Skin of body (tissue), 1 donor: ENCODE measurements at regions not wholly inside any gene's neighbourhood (a gene's known extent, or its start where the extent isn't known, plus 50 kb on each side); places are given as distances from the start of the nearest gene placed in this dataset.

Experiments
- DNase-seq: peaks from one replicate; lab custom pipeline; 2025; lab: John Stamatoyannopoulos, UW

DNA sequence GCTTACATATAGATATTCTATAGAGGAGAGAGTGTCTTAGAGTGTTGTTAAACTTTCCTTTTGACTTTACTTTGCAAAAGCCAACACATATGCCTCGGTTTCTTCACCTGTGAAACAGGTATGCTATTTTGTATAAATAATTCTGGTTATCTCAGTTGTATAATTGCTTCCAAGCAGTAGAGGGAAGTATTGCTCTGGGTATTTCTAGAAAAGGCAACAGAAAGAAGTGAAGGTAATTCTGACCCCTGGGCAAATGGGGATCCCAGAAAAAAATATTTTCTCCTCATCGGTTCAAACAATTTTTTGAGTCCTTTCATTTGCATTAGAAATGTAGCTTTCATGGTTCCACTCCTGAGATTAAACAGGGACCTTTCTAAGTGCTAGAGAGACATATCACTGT lies 216.5 kb upstream of the SEMA6D start:
- DNase-seq, result no peak

DNA sequence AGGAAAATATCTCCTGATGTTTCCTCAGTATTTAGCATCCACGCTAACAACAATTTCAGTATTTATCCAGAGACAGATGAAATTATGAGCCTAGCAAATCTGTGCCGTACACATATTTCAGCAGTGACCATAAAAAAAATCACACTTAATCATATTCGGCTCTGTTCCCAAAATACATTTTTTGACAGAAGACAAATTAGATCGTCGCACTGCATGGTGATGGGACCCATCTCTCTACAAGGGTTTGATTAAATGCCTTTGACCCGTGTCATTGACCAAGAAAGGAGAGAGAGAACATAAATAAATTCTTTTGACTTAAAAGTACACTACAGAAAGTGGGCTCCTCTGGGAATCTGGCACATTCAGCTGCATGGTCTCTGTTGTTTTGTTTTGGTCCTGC lies 215.3 kb upstream of the SEMA6D start:
- no peak for DNase-seq

DNA sequence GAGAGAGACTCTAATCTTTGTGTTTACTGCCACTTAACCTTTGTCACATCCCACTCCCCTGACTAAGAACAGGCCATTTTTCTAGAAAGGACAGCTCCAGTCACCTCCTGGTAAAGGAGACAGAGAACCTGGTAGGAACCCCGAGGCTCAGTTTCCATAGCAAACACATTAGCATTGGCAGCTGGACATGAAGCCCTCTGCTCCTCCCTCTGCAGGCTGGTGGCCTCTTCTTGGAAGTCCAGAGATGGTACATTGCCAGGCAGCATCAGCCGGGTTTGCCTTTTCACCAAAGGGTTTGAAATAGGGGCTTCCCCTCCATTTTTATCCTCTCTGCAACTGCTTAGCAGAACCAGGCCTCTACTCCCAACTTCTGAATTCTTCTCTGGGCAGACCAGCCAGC lies 213.4 kb upstream of the SEMA6D start:
- no peak for DNase-seq

DNA sequence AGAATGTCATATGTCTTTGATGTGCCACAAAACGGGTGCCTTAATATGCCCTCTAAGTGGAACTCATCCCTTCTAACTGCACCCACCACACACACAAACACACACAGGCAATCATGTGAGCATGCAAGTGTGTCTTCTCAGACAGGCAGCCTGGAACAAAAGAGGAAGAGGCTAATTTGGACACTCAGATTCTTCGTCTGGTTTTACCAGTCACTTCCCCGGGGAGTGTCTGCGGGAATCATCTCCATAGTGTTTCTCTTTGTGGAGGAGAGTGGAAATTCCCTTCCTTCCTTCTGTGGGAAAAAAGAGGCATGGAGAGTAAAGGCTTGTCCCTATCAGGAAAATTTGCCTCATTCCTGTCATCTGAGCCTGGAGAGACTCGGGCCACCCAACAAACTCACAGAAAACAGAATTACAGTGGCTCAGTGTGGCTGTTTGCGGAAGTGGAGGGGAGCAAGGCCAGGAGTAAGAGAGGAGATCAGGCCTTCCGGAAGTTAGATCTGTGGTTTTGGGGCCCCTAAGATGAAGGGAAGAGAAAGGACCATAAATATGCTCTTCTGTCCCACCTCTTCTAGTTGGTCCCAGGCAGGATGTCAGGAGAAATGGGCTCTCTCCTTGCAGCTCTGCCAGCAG lies 212.6 kb upstream of the SEMA6D start:
- DNase-seq, result no peak

DNA sequence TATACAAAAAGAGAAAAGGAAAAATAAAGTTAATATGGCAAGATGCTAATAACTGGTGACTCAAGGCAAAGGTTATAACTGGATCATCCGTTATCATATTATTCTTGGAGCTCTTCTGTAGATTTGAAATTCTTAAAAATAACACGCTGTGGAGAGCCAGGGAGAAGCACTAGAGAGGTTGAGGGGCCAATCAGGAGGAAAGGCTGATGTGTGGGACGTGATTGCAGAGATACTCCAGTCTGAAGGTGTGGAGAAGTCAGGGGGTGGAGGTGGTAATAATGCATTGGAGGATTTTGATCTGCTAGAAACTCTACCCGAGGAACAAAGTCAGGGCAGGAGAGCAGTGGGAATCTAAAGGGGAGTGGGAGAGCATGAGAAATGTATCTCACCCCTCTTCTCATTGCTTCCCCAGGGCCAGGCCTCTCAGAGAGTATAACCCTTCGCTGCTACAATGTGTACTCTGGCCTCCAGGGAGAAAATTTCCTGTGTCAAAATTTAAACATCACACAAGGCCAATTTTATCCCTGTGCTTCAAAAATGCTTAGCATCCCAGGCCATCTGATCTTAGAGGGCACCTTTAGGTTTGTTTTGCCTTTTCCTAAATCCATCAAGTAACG lies 211.5 kb upstream of the SEMA6D start:
- DNase-seq, result no peak

DNA sequence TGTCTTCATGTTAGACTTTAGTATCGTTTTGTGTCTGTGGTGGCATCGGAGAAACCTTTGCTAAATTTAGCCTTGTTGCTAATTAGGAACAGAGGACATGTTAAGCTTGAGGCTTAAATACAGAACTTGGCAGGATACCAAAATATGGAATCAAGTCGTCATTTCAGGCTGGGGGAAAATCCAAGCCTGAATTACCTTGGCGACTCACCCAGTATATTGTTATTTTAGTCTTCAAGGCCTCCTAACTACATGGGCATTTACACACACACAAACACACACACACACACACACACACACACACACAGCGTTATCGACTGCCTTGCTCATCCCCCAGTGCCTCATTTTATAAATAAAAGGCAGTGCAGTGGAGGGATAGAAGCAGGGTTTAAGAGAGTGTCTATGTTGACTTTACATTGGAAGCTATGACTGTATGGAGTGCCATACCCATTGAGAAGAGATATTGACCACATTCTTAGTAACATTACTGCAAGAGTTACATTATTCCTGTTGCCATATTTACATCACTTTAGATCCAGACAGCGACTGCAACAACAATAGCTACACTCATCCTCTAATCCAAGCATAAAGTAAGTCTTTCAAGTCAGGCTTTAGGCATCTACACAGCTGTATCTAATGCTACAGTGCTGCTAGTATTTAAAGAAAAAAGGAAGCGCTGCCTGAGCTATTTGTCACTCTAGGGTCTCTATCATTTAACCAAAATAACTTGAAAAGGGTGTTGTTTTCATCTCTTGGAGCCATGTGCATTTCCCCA lies 210.8 kb upstream of the SEMA6D start:
- DNase-seq, result peak; percentile 79

DNA sequence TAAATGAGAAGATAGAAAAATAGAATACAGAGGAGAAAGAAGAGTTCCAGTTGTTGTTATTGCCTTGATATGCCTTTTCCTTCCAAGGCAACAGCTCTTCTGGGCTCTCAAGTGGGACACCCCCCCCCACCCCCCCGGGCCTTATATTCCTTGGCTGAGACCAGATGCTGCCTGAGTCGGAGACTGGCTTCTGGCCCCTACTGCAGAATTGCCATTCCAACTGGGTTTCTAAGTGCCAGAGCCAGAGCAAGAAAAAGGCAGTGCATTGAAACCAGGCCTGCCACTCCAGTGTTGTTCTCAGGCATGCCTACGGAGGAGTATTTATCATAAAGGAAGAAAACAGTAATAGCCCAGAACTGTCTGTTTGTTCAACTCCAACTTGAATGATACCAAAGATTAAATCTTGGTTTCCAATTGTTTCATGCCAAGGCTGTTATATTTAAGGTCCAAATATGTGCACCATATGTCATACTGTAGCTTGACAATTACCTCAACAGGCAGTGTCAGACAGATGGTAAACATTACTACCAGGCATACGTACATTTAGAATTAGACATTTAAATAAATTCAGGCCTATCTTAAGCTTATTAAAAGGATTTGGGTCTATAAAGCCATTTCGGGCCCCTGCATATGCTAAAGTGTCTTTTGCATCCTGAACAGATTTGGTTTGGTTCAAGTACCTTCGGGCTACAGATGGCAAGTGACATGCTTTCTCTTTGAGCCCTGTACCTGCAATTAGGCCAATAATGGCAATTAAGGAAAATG lies 209.9 kb upstream of the SEMA6D start:
- DNase-seq, result peak; percentile 71

DNA sequence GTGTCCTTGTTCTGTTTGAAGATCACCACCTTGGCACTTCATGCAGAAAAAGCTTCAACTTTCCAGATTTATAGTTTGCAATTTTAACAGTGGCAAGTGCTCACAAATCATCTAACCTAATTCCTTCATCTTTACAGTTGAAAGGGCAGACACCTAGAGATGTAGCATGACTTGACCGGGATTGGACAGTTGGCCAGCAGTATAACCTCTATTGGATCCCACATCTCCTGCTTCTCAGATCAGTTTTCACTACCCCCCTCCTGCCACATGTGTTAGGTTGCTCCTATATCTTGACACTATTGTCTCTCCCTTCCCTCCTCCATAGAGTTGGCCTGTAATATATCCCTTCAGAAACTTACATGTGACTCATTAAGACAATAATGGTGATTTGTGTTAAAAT lies 206.0 kb upstream of the SEMA6D start:
- DNase-seq, result no peak

DNA sequence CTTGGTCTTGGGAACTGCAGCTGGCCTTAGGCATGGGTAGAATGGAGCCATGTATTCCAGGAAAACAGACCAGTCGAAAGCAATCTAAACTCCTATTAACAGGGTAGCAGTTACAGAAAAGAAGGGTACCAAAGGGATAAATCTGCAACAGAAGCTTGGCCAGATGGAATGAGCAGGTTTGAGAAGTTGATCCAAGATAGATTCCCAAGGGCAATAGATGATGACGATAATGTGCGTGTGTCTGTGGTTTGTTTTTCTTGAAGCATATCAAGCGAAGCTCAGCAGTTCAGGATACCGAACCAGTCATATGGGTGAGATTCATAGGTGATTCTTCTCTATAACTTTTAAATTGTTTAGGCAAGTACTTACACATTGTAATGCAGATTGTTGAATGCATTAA lies 203.8 kb upstream of the SEMA6D start:
- no peak for DNase-seq

DNA sequence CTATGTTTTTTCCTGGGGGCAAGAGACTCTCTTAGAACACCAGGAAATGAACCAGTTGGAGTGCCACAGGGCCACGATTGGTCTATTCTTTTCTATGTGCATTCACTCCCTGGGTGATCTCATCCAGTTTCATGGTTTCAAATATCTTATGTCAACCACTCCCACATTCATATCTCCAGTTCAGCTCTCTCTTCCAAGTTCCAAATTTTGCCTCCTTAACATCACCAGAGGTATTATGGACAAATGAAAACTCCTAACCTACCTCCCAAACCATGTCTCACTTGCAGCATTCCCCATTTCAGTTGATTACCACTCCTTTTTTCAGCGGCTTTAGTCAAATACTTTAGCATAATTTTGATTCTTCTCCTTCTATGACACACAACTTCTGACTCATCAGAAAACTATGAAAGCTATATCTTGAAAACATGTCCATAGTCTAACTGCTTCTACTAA lies 203.1 kb upstream of the SEMA6D start:
- no peak for DNase-seq

DNA sequence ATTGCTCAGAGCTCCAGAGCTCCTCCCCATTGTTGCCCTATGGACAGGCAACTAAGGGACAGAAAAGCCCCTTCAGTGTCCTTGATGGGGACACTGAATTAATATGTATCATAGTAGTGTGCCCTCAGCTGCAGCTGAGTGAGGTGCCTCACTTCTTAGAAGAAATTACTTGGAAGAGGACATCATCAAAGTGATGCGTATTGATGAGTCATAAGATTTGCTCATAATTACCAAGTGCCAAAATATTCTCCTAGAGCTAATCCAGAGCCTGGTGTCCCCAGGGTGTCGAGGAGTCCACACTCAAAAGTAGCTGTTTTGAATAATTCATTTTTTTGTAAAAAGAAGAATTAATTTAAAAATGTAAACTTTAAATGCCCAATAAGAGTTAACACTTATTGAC lies 200.7 kb upstream of the SEMA6D start:
- no peak for DNase-seq

DNA sequence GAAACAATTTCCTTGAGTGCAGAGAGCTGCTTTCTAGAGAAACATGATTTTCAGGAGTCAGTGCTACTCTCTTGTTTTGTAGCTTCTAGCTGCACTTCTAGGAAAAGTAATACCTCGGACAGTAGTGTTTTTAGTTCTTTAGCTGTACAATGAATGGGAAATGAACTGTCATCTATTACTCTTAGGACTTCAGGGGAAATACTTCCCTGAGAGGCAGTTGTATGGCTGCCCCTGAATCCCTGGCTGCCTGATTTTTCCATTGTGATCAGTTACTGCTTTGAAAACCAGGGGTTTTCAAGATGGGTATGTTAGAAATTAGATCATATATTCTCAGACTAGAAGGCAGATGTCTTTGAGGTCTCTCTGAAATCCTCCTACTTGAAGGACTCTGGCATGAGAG lies 200.3 kb upstream of the SEMA6D start:
- DNase-seq, result no peak

DNA sequence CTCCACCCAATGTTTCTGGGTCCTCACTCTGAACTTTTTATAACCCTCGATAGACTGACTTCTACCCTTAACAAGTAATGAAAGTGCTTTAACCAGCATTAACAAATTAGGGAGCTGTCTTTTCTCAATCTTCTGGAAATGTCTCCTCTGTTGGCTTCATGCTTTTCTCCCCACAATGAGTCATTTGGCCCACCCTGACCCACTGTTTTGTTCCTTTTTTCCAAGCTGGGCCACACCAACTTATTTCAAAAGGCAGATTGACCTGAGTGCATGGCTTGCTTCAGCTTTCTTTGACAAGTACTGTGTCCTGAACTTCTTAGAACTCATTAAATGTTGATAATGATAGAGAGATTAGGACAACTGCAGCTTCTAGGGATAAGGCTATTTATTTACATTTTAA lies 199.6 kb upstream of the SEMA6D start:
- DNase-seq, result no peak

DNA sequence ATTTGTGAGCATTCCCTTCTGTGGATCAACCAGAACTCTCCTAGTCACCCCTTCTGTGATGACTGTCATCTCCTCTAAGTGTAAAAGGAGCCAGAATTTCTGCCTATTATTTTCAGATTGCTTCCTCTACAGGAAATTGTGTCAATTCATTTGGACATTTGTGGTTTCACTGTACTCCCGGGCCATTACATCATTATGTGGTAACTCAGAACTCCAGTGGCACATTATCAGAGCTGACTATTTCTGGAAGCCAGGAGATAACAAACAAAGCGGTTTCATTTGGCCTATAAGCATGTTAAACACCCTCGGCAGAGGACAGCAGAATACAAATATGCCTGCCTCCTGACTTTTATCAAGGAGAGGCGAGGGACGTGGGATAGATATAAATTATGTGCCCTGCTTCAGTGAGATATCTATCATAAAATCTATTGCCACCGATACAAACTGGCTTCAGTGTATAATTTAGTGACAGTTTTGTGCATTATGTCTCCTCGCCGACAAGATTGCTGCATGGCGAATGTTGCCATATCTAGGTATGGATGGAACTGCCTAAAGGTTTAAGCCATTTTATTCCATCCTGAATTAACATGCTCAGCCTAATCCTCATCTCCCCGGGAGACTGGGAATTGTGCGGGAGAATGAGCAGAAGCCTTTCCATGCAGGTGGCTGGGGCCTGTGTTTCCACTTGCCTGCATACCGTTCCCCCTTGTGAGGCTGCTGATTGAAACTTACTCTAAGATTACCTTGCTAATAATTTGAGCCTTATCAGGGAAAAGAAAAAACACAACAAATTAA lies 193.4 kb upstream of the SEMA6D start:
- DNase-seq, result no peak

DNA sequence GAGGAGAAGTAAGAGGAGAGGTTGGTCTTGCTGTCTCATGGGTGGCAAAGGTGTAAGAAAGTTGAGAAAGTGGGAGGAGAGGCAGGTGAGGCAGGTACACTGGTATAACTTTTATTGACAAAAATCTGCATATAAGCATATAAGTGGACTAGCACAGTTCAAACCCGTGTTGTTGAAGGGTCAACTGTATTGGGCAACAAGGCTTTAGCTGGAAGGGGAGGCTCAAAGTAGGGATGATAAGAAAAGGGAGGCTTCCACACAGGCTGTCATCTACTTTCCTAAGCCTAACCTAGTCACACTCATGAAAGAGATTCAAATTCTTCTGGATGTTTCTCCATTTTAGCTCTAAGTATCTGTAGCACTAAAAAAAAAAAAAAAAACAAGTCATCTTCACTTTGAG lies 188.1 kb upstream of the SEMA6D start:
- no peak for DNase-seq

DNA sequence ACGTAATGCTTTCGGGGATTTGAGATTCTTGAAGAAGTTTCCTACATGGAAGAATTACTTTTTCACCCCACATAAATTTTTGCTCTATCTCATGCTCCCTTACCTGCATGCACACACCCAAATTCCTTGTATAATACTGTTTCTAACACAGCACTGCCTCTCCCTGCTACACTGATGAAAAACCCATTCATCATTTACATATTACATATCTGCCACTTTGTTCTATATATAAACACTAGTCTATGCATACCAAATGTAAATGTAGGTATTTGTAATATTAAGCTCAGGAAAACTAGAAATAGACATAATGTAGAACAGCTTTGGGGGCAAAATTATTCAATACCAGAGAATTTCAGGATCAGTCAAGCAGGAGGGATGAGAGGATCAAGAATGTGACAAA lies 182.6 kb upstream of the SEMA6D start:
- DNase-seq, result no peak

DNA sequence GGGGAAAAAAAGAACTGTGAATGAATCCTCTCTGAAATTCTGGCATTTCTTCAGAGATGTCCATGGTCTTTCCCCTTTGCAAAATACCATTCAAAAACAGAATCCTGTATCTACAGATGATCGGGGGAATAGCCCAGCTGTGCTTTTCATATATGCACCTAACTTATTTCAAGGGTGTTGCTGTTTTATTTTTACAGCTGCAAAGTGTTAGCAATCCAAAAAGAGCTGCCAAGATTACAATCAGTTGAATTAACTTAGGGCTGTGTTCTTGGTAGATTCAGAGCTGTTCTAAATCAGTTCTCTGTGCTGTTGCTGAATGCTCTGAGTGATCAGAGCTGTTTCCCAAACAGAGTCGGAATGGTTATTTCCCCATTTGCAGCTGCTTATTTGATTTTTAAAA lies 175.7 kb upstream of the SEMA6D start:
- DNase-seq, result no peak

DNA sequence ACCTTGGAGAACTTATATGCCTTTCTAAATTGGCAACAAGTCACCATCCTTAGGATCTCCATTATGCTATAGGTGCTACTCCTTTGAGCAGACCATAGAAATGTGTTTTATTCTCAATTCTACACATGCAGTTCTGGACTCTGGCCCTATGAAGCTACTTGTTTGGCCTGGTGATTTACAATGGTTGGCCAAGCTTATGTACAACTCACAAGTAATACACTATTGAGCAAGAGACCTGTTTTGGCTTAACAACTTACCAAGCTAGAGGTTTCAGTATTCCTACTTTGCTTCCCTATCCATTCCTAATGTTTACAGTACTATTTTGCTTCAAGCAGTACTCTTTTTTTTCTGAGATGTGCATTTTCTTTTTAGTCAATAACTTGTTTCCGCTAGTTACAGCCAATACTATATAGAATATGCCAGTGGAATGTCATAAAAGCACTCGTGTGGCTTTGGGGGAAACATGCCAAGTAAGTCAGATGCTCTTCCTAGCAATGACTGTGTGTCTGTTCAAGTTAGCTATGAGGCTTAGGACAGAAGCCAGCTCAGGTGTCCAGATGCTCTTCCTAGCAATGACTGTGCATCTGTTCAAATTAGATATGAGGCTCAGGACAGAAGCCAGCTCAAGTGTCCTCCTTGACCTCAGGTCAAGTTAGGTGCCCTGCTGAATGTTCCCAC lies 174.9 kb upstream of the SEMA6D start:
- DNase-seq, result peak; percentile 58

DNA sequence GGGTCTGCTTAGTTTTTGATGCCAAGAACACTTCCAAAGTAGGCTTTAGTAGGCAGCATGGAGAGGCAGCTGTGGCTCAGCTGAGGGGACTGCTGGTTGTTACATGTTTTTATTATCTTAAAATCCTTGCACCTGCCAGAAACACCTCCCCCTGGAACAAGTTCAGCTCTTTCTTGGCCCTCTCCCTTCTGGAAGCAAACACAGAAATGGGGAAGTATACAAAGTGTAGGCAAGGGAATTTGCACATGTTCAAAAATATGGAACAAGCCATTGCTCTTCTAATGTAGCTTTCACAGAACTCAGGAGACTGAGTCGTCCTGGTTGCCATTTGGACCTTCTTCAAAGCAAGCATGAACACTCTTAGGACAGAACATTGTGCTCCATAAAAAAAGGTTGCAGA lies 169.1 kb upstream of the SEMA6D start:
- peak; percentile 57 for DNase-seq

DNA sequence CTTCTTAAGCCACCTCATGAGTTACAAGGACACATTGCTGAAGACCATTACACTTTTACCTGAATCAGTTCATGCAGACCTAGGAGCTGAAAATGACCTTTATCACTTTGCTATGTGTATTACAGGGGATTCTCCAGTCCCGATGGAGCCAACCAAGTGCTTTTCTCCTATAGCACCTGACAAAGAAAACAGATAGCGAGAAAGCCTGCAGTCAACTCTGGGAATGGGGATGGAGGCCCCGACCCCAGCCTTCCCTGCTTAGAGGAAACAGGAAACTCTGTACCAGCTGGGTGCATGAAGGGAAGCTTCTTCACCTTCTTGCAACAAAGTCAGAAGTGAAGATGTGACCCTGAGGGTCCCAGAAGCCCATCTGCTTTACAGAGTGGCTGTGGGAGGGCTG lies 168.3 kb upstream of the SEMA6D start:
- no peak for DNase-seq

DNA sequence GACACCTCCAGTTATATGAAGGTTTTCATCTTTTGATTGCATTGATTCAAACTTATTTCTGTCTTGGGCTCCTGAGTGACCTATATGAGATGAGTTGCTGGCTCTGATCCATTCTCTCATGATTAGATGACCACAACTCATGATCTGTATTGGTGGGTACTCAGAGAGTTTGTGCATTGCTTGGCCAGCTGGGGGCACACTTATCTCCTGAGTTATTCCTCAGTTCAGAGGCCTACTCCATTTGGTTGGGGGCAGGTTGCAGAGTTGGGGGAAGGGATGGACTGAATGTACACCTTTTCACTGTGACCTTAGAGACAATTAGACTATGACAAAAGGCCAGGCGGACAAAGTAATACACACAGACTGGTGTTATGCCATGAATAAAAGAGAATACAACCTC lies 166.2 kb upstream of the SEMA6D start:
- no peak for DNase-seq
